DOHH2 (cell line): ENCODE measurements at regions not wholly inside any gene's neighbourhood (a gene's known extent, or its start where the extent isn't known, plus 50 kb on each side); places are given as distances from the start of the nearest gene placed in this dataset.

Experiments
- EZH2phosphoT487 ChIP-seq: fragments of 200-600 bp; sonication (generic); IDR thresholded peaks from 2 replicates; pipeline ENCODE4 v1.6.1; 2017; ENCODE audit warnings: borderline replicate concordance, mild to moderate bottlenecking, antibody characterized with exemption, low read length, moderate library complexity, mixed read lengths
- TF ChIP-seq, protein P1 (sequence below): fragments of 200-600 bp; sonication (generic); IDR thresholded peaks from one replicate; pipeline ENCODE4 v1.5.1; 2014; ENCODE audit warnings: antibody characterized with exemption, mild to moderate bottlenecking, low read depth, low read length; ENCODE audit not compliant: poor library complexity, severe bottlenecking

DNA sequence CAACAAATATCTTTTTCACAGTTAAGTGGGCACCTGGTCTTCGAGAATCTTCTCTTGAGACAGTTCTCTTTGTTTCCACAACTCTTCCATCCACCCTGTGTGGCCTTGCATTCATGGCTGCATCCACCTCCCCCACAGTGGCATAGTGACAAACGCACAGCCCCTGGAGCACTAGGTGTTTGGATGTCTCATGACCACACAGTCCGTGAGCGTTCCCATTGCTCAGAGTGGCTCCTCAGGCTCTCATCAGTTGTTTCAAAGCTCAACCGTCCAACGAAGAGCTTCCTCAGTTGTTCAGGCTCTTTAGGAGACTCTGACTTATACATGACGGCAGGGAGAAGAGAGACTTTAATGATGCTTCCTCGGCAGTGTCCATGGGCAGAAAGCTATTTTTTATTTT lies 191.6 kb downstream of the CDRT15L2 start:
- TF ChIP-seq, protein P1, sequence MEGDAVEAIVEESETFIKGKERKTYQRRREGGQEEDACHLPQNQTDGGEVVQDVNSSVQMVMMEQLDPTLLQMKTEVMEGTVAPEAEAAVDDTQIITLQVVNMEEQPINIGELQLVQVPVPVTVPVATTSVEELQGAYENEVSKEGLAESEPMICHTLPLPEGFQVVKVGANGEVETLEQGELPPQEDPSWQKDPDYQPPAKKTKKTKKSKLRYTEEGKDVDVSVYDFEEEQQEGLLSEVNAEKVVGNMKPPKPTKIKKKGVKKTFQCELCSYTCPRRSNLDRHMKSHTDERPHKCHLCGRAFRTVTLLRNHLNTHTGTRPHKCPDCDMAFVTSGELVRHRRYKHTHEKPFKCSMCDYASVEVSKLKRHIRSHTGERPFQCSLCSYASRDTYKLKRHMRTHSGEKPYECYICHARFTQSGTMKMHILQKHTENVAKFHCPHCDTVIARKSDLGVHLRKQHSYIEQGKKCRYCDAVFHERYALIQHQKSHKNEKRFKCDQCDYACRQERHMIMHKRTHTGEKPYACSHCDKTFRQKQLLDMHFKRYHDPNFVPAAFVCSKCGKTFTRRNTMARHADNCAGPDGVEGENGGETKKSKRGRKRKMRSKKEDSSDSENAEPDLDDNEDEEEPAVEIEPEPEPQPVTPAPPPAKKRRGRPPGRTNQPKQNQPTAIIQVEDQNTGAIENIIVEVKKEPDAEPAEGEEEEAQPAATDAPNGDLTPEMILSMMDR, result no peak
- TF ChIP-seq EZH2phosphoT487, result no peak
